ENCODE measurements at regions not wholly inside any gene's neighbourhood (a gene's known extent, or its start where the extent isn't known, plus 50 kb on each side); places are given as distances from the start of the nearest gene placed in this dataset.

- no peak for TF ChIP-seq Cebpa-rat (IDR thresholded peaks at IDR 0.05)
- Histone ChIP-seq H3K4me1 (no peaks in the 10 kb centered on the region), H3K9me3 (no peaks in the 10 kb centered on the region), H3K36me3 (no peaks in the 10 kb centered on the region), H3K4me3 (no peak overlapping the region), H3K4me2 (no peak overlapping the region), H3K27me3 (no peaks in the 10 kb centered on the region), H3K9ac (no peak overlapping the region), H3K27ac (no peak overlapping the region), H4K20me1 (peaks cover 6% of the 10 kb centered on the region; the same call in 1 of the 2 replicates)
Observed at GRCh38 chr20:37627060-37627766, 66.6 kb upstream of the CTNNBL1 start.

GRCh38 chr20:37624963-37625362, 68.9 kb upstream of the CTNNBL1 start:
- no peak overlapping the region for H3K4me3 ChIP-seq
- H3K36me3 ChIP-seq = no peaks in the 10 kb centered on the region
- TF ChIP-seq Cebpa-rat (IDR thresholded peaks at IDR 0.05) = no peak
- H3K4me1 ChIP-seq = no peaks in the 10 kb centered on the region
- no peaks in the 10 kb centered on the region for H3K9me3 ChIP-seq
- no peak overlapping the region for H3K9ac ChIP-seq
- no peaks in the 10 kb centered on the region for H3K27me3 ChIP-seq
- H3K27ac ChIP-seq = no peak overlapping the region
- H3K4me2 ChIP-seq = no peak overlapping the region
- peaks cover 6% of the 10 kb centered on the region; the same call in 1 of the 2 replicates for H4K20me1 ChIP-seq

- H3K9me3 ChIP-seq = no peaks in the 10 kb centered on the region
- TF ChIP-seq Cebpa-rat (IDR thresholded peaks at IDR 0.05) = no peak
- no peak overlapping the region for H3K9ac ChIP-seq
- no peaks in the 10 kb centered on the region for H3K36me3 ChIP-seq
- H3K27ac ChIP-seq = no peak overlapping the region
- H3K4me2 ChIP-seq = no peak overlapping the region
- no peaks in the 10 kb centered on the region for H3K4me1 ChIP-seq
- H4K20me1 ChIP-seq = no peaks in the 10 kb centered on the region
- no peaks in the 10 kb centered on the region for H3K27me3 ChIP-seq
- H3K4me3 ChIP-seq = no peak overlapping the region
Observed at GRCh38 chr20:37622728-37623127, 71.1 kb upstream of the CTNNBL1 start.

GRCh38 chr20:37619496-37619895, 74.3 kb upstream of the CTNNBL1 start:
- Histone ChIP-seq H3K9me3 (no peaks in the 10 kb centered on the region), H3K36me3 (no peaks in the 10 kb centered on the region), H4K20me1 (no peaks in the 10 kb centered on the region), H3K4me2 (no peak overlapping the region), H3K4me1 (no peaks in the 10 kb centered on the region), H3K4me3 (no peak overlapping the region), H3K27ac (no peak overlapping the region), H3K9ac (no peak overlapping the region), H3K27me3 (no peaks in the 10 kb centered on the region)
- TF ChIP-seq Cebpa-rat (IDR thresholded peaks at IDR 0.05) = no peak

GRCh38 chr20:37616110-37616425, 77.8 kb upstream of the CTNNBL1 start:
- no peak overlapping the region for H3K9ac ChIP-seq
- H3K27ac ChIP-seq = no peak overlapping the region
- H3K36me3 ChIP-seq = no peaks in the 10 kb centered on the region
- H3K4me1 ChIP-seq = no peaks in the 10 kb centered on the region
- H4K20me1 ChIP-seq = no peaks in the 10 kb centered on the region
- no peaks in the 10 kb centered on the region for H3K27me3 ChIP-seq
- TF ChIP-seq Cebpa-rat (IDR thresholded peaks at IDR 0.05) = no peak
- no peak overlapping the region for H3K4me2 ChIP-seq
- H3K9me3 ChIP-seq = no peaks in the 10 kb centered on the region
- H3K4me3 ChIP-seq = no peak overlapping the region

- Histone ChIP-seq H3K27me3 (no peaks in the 10 kb centered on the region), H3K4me2 (no peak overlapping the region), H3K4me3 (no peak overlapping the region), H3K27ac (no peak overlapping the region), H3K9ac (no peak overlapping the region), H4K20me1 (no peaks in the 10 kb centered on the region), H3K4me1 (no peaks in the 10 kb centered on the region), H3K36me3 (no peaks in the 10 kb centered on the region), H3K9me3 (no peaks in the 10 kb centered on the region)
- no peak for TF ChIP-seq Cebpa-rat (IDR thresholded peaks at IDR 0.05)
Observed at GRCh38 chr20:37615340-37616109, 78.3 kb upstream of the CTNNBL1 start.

GRCh38 chr20:37611852-37612251, 82.0 kb upstream of the CTNNBL1 start:
- Histone ChIP-seq H3K4me2 (no peak overlapping the region), H3K9ac (no peak overlapping the region), H4K20me1 (no peaks in the 10 kb centered on the region), H3K4me3 (no peak overlapping the region), H3K27me3 (no peaks in the 10 kb centered on the region), H3K9me3 (no peaks in the 10 kb centered on the region), H3K36me3 (no peaks in the 10 kb centered on the region), H3K4me1 (no peaks in the 10 kb centered on the region), H3K27ac (no peak overlapping the region)
- no peak for TF ChIP-seq Cebpa-rat (IDR thresholded peaks at IDR 0.05)

- no peak for TF ChIP-seq Cebpa-rat (IDR thresholded peaks at IDR 0.05)
- no peak overlapping the region for H3K4me2 ChIP-seq
- no peaks in the 10 kb centered on the region for H3K9me3 ChIP-seq
- no peaks in the 10 kb centered on the region for H4K20me1 ChIP-seq
- H3K27me3 ChIP-seq = no peaks in the 10 kb centered on the region
- no peak overlapping the region for H3K27ac ChIP-seq
- no peak overlapping the region for H3K9ac ChIP-seq
- H3K36me3 ChIP-seq = no peaks in the 10 kb centered on the region
- H3K4me3 ChIP-seq = no peak overlapping the region
- H3K4me1 ChIP-seq = no peaks in the 10 kb centered on the region
Observed at GRCh38 chr20:37611346-37611745, 82.5 kb upstream of the CTNNBL1 start.

GRCh38 chr20:37610203-37610798, 82.6 kb upstream of the BLCAP start:
- Histone ChIP-seq H4K20me1 (no peaks in the 10 kb centered on the region), H3K9ac (no peak overlapping the region), H3K4me3 (no peak overlapping the region), H3K4me2 (no peak overlapping the region), H3K9me3 (no peaks in the 10 kb centered on the region), H3K27ac (no peak overlapping the region), H3K36me3 (no peaks in the 10 kb centered on the region), H3K4me1 (no peaks in the 10 kb centered on the region), H3K27me3 (no peaks in the 10 kb centered on the region)
- no peak for TF ChIP-seq Cebpa-rat (IDR thresholded peaks at IDR 0.05)

- H3K4me1 ChIP-seq = peaks cover 8% of the 10 kb centered on the region
- H3K9ac ChIP-seq = no peak overlapping the region
- H4K20me1 ChIP-seq = no peaks in the 10 kb centered on the region
- H3K9me3 ChIP-seq = no peaks in the 10 kb centered on the region
- no peak overlapping the region for H3K27ac ChIP-seq
- no peak overlapping the region for H3K4me3 ChIP-seq
- no peak overlapping the region for H3K4me2 ChIP-seq
- H3K36me3 ChIP-seq = no peaks in the 10 kb centered on the region
- no peaks in the 10 kb centered on the region for H3K27me3 ChIP-seq
- no peak for TF ChIP-seq Cebpa-rat (IDR thresholded peaks at IDR 0.05)
Observed at GRCh38 chr20:37602634-37603033, 75.0 kb upstream of the BLCAP start.
